ENCODE measurements at regions not wholly inside any gene's neighbourhood (a gene's known extent, or its start where the extent isn't known, plus 50 kb on each side); places are given as distances from the start of the nearest gene placed in this dataset.

- Histone ChIP-seq H3K9me2 (replicated peaks; ENCODE audit: low read depth, low read length) (no peaks in the 10 kb centered on the region), H2AFZ (ENCODE audit: low read length) (no peak overlapping the region), H3K4me1 (ENCODE audit: insufficient read depth, low read length, poor library complexity, severe bottlenecking) (no peaks in the 10 kb centered on the region), H3K79me2 (ENCODE audit: insufficient read depth, low read length) (no peaks in the 10 kb centered on the region), H4K20me1 (ENCODE audit: insufficient read depth, low read length, poor library complexity, severe bottlenecking) (no peaks in the 10 kb centered on the region), H3K4me3 (ENCODE audit: low read length, poor library complexity, severe bottlenecking) (no peak overlapping the region), H3K4me2 (ENCODE audit: low read depth, low read length, poor library complexity, severe bottlenecking) (no peak overlapping the region), H3K9ac (ENCODE audit: low read depth, low read length, poor library complexity, severe bottlenecking) (no peak overlapping the region), H3F3A (ENCODE audit: low read depth) (no peaks in the 10 kb centered on the region), H3K36me3 (ENCODE audit: insufficient read depth, low read length) (no peaks in the 10 kb centered on the region), H3K9me3 (ENCODE audit: insufficient read depth, low read depth, low read length) (no peaks in the 10 kb centered on the region), H3K27me3 (ENCODE audit: insufficient read depth, low read length, poor library complexity, severe bottlenecking) (no peaks in the 10 kb centered on the region)
- TF ChIP-seq CTCF (conservative IDR thresholded peaks at IDR 0.05; ENCODE audit: low read length): no peak
- no peak for TF ChIP-seq EZH2phosphoT487 (IDR thresholded peaks at IDR 0.05; ENCODE audit: borderline replicate concordance)
Observed at GRCh38 chr12:88428350-88428749, 151.9 kb downstream of the KITLG start.

GRCh38 chr12:88431246-88431645, 149.0 kb downstream of the KITLG start:
- Histone ChIP-seq H3K36me3 (ENCODE audit: insufficient read depth, low read length) (no peaks in the 10 kb centered on the region), H3K4me2 (ENCODE audit: low read depth, low read length, poor library complexity, severe bottlenecking) (no peak overlapping the region), H3K9ac (ENCODE audit: low read depth, low read length, poor library complexity, severe bottlenecking) (no peak overlapping the region), H3K9me2 (replicated peaks; ENCODE audit: low read depth, low read length) (no peaks in the 10 kb centered on the region), H2AFZ (ENCODE audit: low read length) (no peak overlapping the region), H3F3A (ENCODE audit: low read depth) (no peaks in the 10 kb centered on the region), H4K20me1 (ENCODE audit: insufficient read depth, low read length, poor library complexity, severe bottlenecking) (no peaks in the 10 kb centered on the region), H3K9me3 (ENCODE audit: insufficient read depth, low read depth, low read length) (no peaks in the 10 kb centered on the region), H3K4me3 (ENCODE audit: low read length, poor library complexity, severe bottlenecking) (no peak overlapping the region), H3K79me2 (ENCODE audit: insufficient read depth, low read length) (no peaks in the 10 kb centered on the region), H3K4me1 (ENCODE audit: insufficient read depth, low read length, poor library complexity, severe bottlenecking) (peaks cover 4% of the 10 kb centered on the region), H3K27me3 (ENCODE audit: insufficient read depth, low read length, poor library complexity, severe bottlenecking) (no peaks in the 10 kb centered on the region)
- no peak; the same call in 1 of the 2 replicates for TF ChIP-seq CTCF (conservative IDR thresholded peaks at IDR 0.05; ENCODE audit: low read length)

GRCh38 chr12:88432531-88433490, 147.5 kb downstream of the KITLG start:
- H3K4me3 ChIP-seq (ENCODE audit: low read length, poor library complexity, severe bottlenecking): no peak overlapping the region
- no peaks in the 10 kb centered on the region for H3F3A ChIP-seq (ENCODE audit: low read depth)
- peaks cover 4% of the 10 kb centered on the region for H3K4me1 ChIP-seq (ENCODE audit: insufficient read depth, low read length, poor library complexity, severe bottlenecking)
- no peaks in the 10 kb centered on the region for H4K20me1 ChIP-seq (ENCODE audit: insufficient read depth, low read length, poor library complexity, severe bottlenecking)
- no peak overlapping the region for H3K4me2 ChIP-seq (ENCODE audit: low read depth, low read length, poor library complexity, severe bottlenecking)
- no peaks in the 10 kb centered on the region for H3K27me3 ChIP-seq (ENCODE audit: insufficient read depth, low read length, poor library complexity, severe bottlenecking)
- no peak overlapping the region; the same call in 1 of the 2 replicates for H2AFZ ChIP-seq (ENCODE audit: low read length)
- no peak overlapping the region for H3K9ac ChIP-seq (ENCODE audit: low read depth, low read length, poor library complexity, severe bottlenecking)
- H3K79me2 ChIP-seq (ENCODE audit: insufficient read depth, low read length): no peaks in the 10 kb centered on the region
- no peaks in the 10 kb centered on the region for H3K9me3 ChIP-seq (ENCODE audit: insufficient read depth, low read depth, low read length)
- H3K36me3 ChIP-seq (ENCODE audit: insufficient read depth, low read length): no peaks in the 10 kb centered on the region
- no peak for TF ChIP-seq CTCF (conservative IDR thresholded peaks at IDR 0.05; ENCODE audit: low read length)
- no peak for TF ChIP-seq EZH2phosphoT487 (IDR thresholded peaks at IDR 0.05; ENCODE audit: borderline replicate concordance)
- no peaks in the 10 kb centered on the region for H3K9me2 ChIP-seq (replicated peaks; ENCODE audit: low read depth, low read length)
